Neuronal stem cell (in vitro differentiated cells): ENCODE measurements at regions not wholly inside any gene's neighbourhood (a gene's known extent, or its start where the extent isn't known, plus 50 kb on each side); places are given as distances from the start of the nearest gene placed in this dataset.
"Not testable (repeated sequence)": the region's sequence is repeated elsewhere in the genome, so short reads cannot be mapped to it uniquely, and the experiment has no call there.

Experiments used
- DNase-seq: peaks from one replicate; pipeline ENCODE4 v3.0.0-alpha.2; 2013; ENCODE audit warnings: low spot score
- H2AFZ ChIP-seq: one replicate; pipeline ENCODE4 v1.6.1; 2013; ENCODE audit warnings: mild to moderate bottlenecking, low read length, inconsistent platforms
- H2AK5ac ChIP-seq: 2 replicates; pipeline ENCODE4 v1.6.1; 2013; ENCODE audit warnings: low read depth, mild to moderate bottlenecking, inconsistent platforms, low read length, moderate library complexity, mixed read lengths
- H2BK120ac ChIP-seq: 2 replicates; pipeline ENCODE4 v1.6.1; 2013; ENCODE audit warnings: low read depth, mild to moderate bottlenecking, inconsistent platforms, low read length, moderate library complexity, mixed read lengths
- H2BK12ac ChIP-seq: one replicate; pipeline ENCODE4 v1.6.1; 2013; ENCODE audit warnings: low read length, inconsistent platforms
- H2BK15ac ChIP-seq: 2 replicates; pipeline ENCODE4 v1.6.1; 2013; ENCODE audit warnings: mild to moderate bottlenecking, low read length, inconsistent platforms, mixed read lengths
- H2BK5ac ChIP-seq: one replicate; pipeline ENCODE4 v1.6.1; 2013; ENCODE audit warnings: inconsistent platforms, mild to moderate bottlenecking, low read length, moderate library complexity
- H3K14ac ChIP-seq: one replicate; pipeline ENCODE4 v1.6.1; 2013; ENCODE audit warnings: low read length, inconsistent platforms
- H3K18ac ChIP-seq: 2 replicates; pipeline ENCODE4 v1.6.1; 2013; ENCODE audit warnings: low read length, inconsistent platforms
- H3K23ac ChIP-seq: 2 replicates; pipeline ENCODE4 v1.6.1; 2013; ENCODE audit warnings: low read depth, mild to moderate bottlenecking, mixed read lengths, low read length, inconsistent platforms; ENCODE audit not compliant: poor library complexity
- H3K27ac ChIP-seq: replicated peaks from 3 replicates; pipeline ENCODE4 v1.5.1; 2013; ENCODE audit warnings: low read length, inconsistent platforms
- H3K27me3 ChIP-seq, 3 experiments: 2 replicates each; pipeline ENCODE4 v1.6.1; 2013; ENCODE audit warnings: low read length in 3 of 3, mild to moderate bottlenecking in 2 of 3, inconsistent platforms in 1 of 3, low read depth in 1 of 3, mixed read lengths in 1 of 3, moderate library complexity in 1 of 3; ENCODE audit not compliant: control insufficient read depth in 3 of 3, insufficient read depth in 3 of 3
- H3K36me3 ChIP-seq, 2 donors: replicated peaks in 1 of 2; 2 replicates each; pipeline ENCODE4 v1.6.1; 2013; ENCODE audit warnings: low read length in 2 of 2; ENCODE audit not compliant: control insufficient read depth in 2 of 2, insufficient read depth in 2 of 2
- H3K4ac ChIP-seq: 2 replicates; pipeline ENCODE4 v1.6.1; 2013; ENCODE audit warnings: inconsistent platforms, mild to moderate bottlenecking, low read length, moderate library complexity
- H3K4me1 ChIP-seq, 2 donors: 1 replicate in 1 of 2; 2 replicates in 1 of 2; pipeline ENCODE4 v1.6.1; 2013; ENCODE audit warnings: low read length in 2 of 2, low read depth in 1 of 2; ENCODE audit not compliant: control insufficient read depth in 2 of 2, insufficient read depth in 1 of 2
- H3K4me2 ChIP-seq: one replicate; pipeline ENCODE4 v1.6.1; 2013; ENCODE audit warnings: mild to moderate bottlenecking, low read length, inconsistent platforms; ENCODE audit not compliant: insufficient read depth, poor library complexity, severe bottlenecking
- H3K4me3 ChIP-seq, 2 donors: 2 replicates each; pipeline ENCODE4 v1.5.1; 2013; ENCODE audit warnings: low read length in 2 of 2, mild to moderate bottlenecking in 2 of 2, inconsistent platforms in 1 of 2, moderate library complexity in 1 of 2
- H3K79me1 ChIP-seq: one replicate; pipeline ENCODE4 v1.6.1; 2013; ENCODE audit warnings: low read depth, mild to moderate bottlenecking, inconsistent platforms, low read length, moderate library complexity
- H3K9ac ChIP-seq: one replicate; pipeline ENCODE4 v1.6.1; 2013; ENCODE audit warnings: mild to moderate bottlenecking, low read depth, low read length, inconsistent platforms; ENCODE audit not compliant: poor library complexity
- H3K9me3 ChIP-seq, 2 donors: replicated peaks in 1 of 2; 2 replicates each; pipeline versions ENCODE3 to v1.6.1; 2013; ENCODE audit warnings: low read length in 2 of 2, mild to moderate bottlenecking in 2 of 2, inconsistent platforms in 1 of 2, low read depth in 1 of 2, mixed read lengths in 1 of 2, moderate library complexity in 1 of 2; ENCODE audit not compliant: control insufficient read depth in 2 of 2, insufficient read depth in 1 of 2
- H4K8ac ChIP-seq: one replicate; pipeline ENCODE4 v1.6.1; 2013; ENCODE audit warnings: low read depth, mild to moderate bottlenecking, inconsistent platforms, low read length, moderate library complexity
- H4K91ac ChIP-seq: one replicate; pipeline ENCODE4 v1.6.1; 2013; ENCODE audit warnings: low read length, low read depth, mild to moderate bottlenecking, inconsistent platforms; ENCODE audit not compliant: poor library complexity
- WGBS, 2 donors: extraction: QIAGEN DNeasy Blood & Tissue Kit; methylation state at CpG; one replicate each; pipeline ENCODE4 v1.1.7; 2013; ENCODE audit warnings: missing lambda C conversion rate in 2 of 2, mixed read lengths in 1 of 2; ENCODE audit not compliant: insufficient read length in 2 of 2, insufficient replicate concordance in 1 of 2; ENCODE audit errors: extremely low coverage in 2 of 2; 5-methylcytosine and 5-hydroxymethylcytosine counted together

DNA sequence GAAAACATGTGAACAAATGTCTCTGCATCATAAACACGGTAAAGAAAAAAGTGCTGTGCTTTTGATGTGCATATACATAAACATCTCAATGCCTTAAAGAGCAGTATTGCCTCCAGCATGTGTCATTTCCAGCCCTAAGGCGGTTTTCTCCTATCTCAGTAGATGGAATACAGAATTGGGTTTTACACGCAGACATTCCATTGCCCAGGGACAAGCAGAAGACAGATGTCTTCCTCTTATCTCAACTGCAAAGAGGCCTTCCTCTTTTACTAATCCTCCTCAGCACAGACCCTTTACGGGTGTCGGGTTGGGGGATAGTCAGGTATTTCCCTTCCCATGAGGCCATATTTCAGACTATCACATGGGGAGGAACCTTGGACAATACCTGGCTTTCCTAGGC, 499.2 kb downstream of the KCNT2 start:
- H3K79me1 ChIP-seq, H2AFZ ChIP-seq, H3K4ac ChIP-seq, H3K9me3 ChIP-seq, H2BK5ac ChIP-seq, H3K4me2 ChIP-seq, H4K91ac ChIP-seq, H2BK12ac ChIP-seq, H2AK5ac ChIP-seq, H3K23ac ChIP-seq, H3K36me3 ChIP-seq, H3K9ac ChIP-seq, H3K4me3 ChIP-seq, H2BK120ac ChIP-seq, H3K27ac ChIP-seq, H2BK15ac ChIP-seq, DNase-seq, H3K4me1 ChIP-seq, H3K14ac ChIP-seq, H4K8ac ChIP-seq, H3K27me3 ChIP-seq, H3K18ac ChIP-seq: not testable (repeated sequence)
- WGBS, 2 donors = no CpG with 5 or more reads among the region's 5 CpGs

DNA sequence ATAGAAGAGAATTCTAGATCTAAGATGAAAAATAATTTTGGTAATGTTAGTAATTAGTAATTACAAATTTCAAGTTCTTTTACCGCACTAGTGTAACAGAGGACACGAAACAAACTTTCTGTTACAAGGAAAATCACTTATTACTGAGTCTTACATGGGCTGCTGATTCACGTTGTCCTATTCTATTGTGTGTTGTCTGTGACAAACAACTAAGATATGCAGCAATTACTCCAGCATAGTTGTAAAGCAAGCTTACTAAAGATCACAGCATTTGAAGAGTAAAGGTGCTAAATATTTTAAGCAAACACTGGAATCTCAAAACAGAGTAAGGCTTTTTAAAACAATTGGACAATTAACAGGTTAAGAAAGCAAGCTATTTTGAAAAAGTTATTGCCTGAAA, 502.3 kb downstream of the KCNT2 start:
- Histone ChIP-seq H3K79me1 (no peaks in the 10 kb centered on the region), H3K27ac (no peak overlapping the region), H3K18ac (no peak overlapping the region), H3K4me3 (no peak overlapping the region), H3K27me3 (no peaks in the 10 kb centered on the region), H2BK15ac (no peak overlapping the region), H3K14ac (no peak overlapping the region), H3K4ac (no peak overlapping the region), H2AK5ac (no peak overlapping the region), H2BK120ac (no peak overlapping the region), H2AFZ (no peak overlapping the region), H3K9ac (no peak overlapping the region), H4K91ac (no peak overlapping the region), H2BK12ac (no peak overlapping the region), H3K4me1 (no peaks in the 10 kb centered on the region), H3K23ac (no peak overlapping the region), H2BK5ac (no peak overlapping the region), H3K4me2 (no peak overlapping the region), H4K8ac (no peak overlapping the region), H3K9me3 (peaks cover 2 to 5% of the 10 kb centered on the region in 2 donors), H3K36me3 (no peaks in the 10 kb centered on the region)
- no peak for DNase-seq
- no CpG with 5 or more reads among the region's 3 CpGs for WGBS, 2 donors

DNA sequence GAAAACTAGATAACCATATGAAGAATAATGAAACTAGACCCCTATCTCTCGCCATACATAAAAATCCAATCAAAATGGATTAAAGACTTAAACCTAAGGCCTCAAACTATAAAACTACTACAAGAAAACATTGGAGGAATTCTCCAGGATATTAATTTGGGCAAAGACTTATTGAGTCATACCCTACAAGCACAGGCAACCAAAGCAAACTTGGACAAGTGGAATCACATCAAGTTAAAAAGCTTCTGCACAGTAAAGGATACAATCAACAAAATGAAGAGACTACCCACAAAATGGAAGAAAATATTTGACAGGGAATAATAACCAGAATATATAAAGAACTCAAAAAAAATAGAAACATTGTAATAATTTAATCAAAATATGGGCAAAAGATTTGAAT, 505.4 kb downstream of the KCNT2 start:
- no peak overlapping the region for H4K8ac ChIP-seq
- no peak overlapping the region for H4K91ac ChIP-seq
- H2AFZ ChIP-seq = no peak overlapping the region
- no peak overlapping the region for H3K23ac ChIP-seq
- H3K4me3 ChIP-seq = no peak overlapping the region
- H3K79me1 ChIP-seq = no peaks in the 10 kb centered on the region
- H3K27me3 ChIP-seq = no peaks in the 10 kb centered on the region
- no peaks in the 10 kb centered on the region for H3K36me3 ChIP-seq
- H2BK12ac ChIP-seq = no peak overlapping the region
- H3K9me3 ChIP-seq = peaks cover 6 to 15% of the 10 kb centered on the region in 2 donors
- no peak overlapping the region for H2BK5ac ChIP-seq
- no peak overlapping the region for H2BK15ac ChIP-seq
- no peak overlapping the region for H3K9ac ChIP-seq
- no peak overlapping the region for H3K18ac ChIP-seq
- DNase-seq = no peak
- no CpG with 5 or more reads among the region's 1 CpG for WGBS, 2 donors
- H3K4me1 ChIP-seq = no peaks in the 10 kb centered on the region
- no peak overlapping the region for H2AK5ac ChIP-seq
- no peak overlapping the region for H2BK120ac ChIP-seq
- no peak overlapping the region for H3K4me2 ChIP-seq
- no peak overlapping the region for H3K14ac ChIP-seq
- no peak overlapping the region for H3K27ac ChIP-seq
- H3K4ac ChIP-seq = no peak overlapping the region

DNA sequence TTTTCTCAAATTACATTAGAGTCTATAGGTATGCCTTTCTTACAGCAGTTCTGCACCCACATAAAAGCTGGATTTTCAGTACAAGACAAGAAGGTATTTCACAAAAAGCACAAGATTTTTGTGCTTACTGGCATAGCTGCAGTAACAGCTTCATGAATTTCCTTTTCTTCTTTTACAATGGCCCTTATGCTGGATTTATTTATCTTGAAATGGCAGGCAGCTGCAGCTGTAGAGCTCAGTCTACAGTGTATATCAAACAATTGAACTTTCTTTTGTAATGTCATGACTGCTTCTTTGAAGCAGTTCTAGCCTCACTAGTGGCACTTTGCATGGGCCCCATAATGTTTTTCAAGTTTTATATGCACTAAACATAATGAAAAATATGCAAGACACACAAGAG, 510.2 kb downstream of the KCNT2 start:
- Histone ChIP-seq H3K9ac (no peak overlapping the region), H3K4me1 (peaks cover 0 to 3% of the 10 kb centered on the region in 2 donors), H3K4me2 (no peak overlapping the region), H4K8ac (no peak overlapping the region), H2AK5ac (no peak overlapping the region), H2BK15ac (no peak overlapping the region), H2BK120ac (no peak overlapping the region), H3K27me3 (no peaks in the 10 kb centered on the region), H3K14ac (no peak overlapping the region), H3K4ac (no peak overlapping the region), H2BK12ac (no peak overlapping the region), H3K27ac (no peak overlapping the region), H2AFZ (peak overlapping the region; percentile 59), H3K79me1 (no peaks in the 10 kb centered on the region), H2BK5ac (no peak overlapping the region), H3K36me3 (no peaks in the 10 kb centered on the region), H4K91ac (no peak overlapping the region), H3K4me3 (no peak overlapping the region), H3K9me3 (peaks cover 6 to 15% of the 10 kb centered on the region in 2 donors), H3K23ac (no peak overlapping the region), H3K18ac (no peak overlapping the region)
- no peak for DNase-seq
